ENCODE measurements at regions not wholly inside any gene's neighbourhood (a gene's known extent, or its start where the extent isn't known, plus 50 kb on each side); places are given as distances from the start of the nearest gene placed in this dataset.

- TF ChIP-seq HDAC2 (IDR thresholded peaks at IDR 0.05), result no peak
- no peak for TF ChIP-seq ZSCAN20 (CRISPR knock-in tag; IDR thresholded peaks at IDR 0.05)
- TF ChIP-seq JUNB (IDR thresholded peaks at IDR 0.05), result no peak
Measured at GRCh38 chr18:65941482-65941881, 190.7 kb downstream of the CDH7 start.

Measured in A549 (cell line).